Kidney glomerular epithelial cell (primary cell): ENCODE measurements at regions not wholly inside any gene's neighbourhood (a gene's known extent, or its start where the extent isn't known, plus 50 kb on each side); places are given as distances from the start of the nearest gene placed in this dataset.

Experiments used
- DNase-seq: peaks from one replicate; lab custom pipeline; 2025; lab: John Stamatoyannopoulos, UW

DNA sequence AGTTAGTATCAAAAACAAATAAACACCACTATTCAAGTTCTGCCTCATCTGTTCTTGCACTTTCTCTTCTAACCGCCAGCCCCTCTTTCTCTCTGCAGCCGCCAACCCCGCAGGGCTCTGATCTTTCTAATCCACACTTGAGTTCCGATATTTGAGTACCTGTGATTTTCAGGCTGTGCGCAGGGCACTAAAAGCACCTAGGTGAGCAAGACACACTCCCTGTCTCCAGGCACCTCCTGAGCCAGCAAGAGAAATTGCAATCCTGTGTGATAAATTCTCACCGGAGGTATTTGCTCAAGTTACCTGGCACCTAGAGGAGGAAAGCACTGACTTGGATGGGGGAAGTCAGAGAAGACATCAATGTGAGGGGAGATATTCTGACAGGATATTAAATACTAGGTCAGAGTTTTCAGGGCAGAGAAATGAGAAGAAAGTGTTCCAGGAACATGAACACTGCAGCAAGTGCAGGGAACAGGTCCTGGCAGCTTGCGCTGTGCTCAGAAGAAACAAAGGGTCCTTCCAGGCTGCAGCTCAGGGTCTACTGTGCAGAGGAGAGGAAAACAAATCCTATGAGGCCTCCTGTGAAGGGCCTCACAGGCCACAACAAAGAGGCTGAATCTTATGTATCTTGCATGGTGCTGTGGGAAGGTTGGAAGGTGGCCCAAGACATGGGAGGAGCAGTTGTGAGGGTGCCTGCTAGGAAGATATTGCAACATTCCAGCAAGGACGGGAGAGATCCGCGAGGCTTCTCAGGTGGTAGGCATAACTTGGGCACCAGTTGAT, 568.7 kb upstream of the MGMT start:
- no peak for DNase-seq

- no peak for DNase-seq
Observed at GRCh38 chr10:128898916-128899195, 568.2 kb upstream of the MGMT start.

DNA sequence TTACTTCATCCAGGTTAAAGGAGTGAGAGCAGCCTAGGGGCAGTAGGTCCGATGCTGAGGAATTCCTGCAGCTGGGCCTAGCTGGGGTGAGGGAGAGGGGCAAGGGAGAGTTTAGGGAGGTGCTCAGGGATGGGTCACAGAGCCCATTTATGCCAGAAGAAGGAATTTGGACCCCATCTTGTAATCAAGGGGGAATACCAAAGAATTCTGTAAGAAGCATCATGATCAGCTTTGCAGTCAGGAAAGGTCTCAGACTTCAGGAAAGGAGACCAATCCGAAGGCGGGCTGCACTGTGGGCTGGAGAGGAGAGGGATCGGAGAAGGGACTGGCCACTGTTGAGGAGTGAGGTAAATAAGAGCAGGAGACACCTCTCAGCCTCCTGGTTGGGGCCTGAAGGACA, 566.6 kb upstream of the MGMT start:
- DNase-seq: no peak

- DNase-seq: no peak
Observed at GRCh38 chr10:128901236-128901635, 565.8 kb upstream of the MGMT start.

GRCh38 chr10:128902031-128902710, 564.9 kb upstream of the MGMT start:
- no peak for DNase-seq

GRCh38 chr10:128907155-128907941, 559.7 kb upstream of the MGMT start:
- DNase-seq: no peak

GRCh38 chr10:128908099-128908498, 558.9 kb upstream of the MGMT start:
- no peak for DNase-seq

GRCh38 chr10:128908499-128908898, 558.5 kb upstream of the MGMT start:
- no peak for DNase-seq

- DNase-seq: no peak
Observed at GRCh38 chr10:128912568-128913311, 554.3 kb upstream of the MGMT start.

DNA sequence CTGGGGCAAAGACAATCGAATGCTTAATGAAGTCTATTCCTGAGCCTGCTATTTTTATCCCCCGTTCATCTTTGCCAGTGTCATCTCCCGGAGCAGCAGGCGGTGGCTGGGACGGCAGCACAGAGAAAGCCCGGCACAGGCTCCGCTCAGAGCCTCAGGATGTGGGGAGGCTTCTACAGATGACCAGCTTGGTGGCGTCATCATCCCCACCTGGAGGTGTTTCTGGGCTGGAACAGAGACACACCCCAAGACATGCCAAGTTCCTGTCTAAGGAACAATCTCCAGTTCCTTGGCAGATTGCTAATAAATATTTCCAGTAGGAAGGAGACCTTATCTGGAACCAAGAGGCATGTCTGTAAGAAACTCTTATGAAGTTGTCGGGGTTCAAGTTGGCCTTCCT, 552.4 kb upstream of the MGMT start:
- DNase-seq: no peak

GRCh38 chr10:128915630-128916029, 551.4 kb upstream of the MGMT start:
- no peak for DNase-seq

GRCh38 chr10:128916383-128916782, 550.7 kb upstream of the MGMT start:
- DNase-seq: no peak

- DNase-seq: no peak
Observed at GRCh38 chr10:128921389-128922022, 545.5 kb upstream of the MGMT start.

GRCh38 chr10:128922172-128922571, 544.9 kb upstream of the MGMT start:
- DNase-seq: no peak

GRCh38 chr10:128922619-128923196, 544.3 kb upstream of the MGMT start:
- no peak for DNase-seq

DNA sequence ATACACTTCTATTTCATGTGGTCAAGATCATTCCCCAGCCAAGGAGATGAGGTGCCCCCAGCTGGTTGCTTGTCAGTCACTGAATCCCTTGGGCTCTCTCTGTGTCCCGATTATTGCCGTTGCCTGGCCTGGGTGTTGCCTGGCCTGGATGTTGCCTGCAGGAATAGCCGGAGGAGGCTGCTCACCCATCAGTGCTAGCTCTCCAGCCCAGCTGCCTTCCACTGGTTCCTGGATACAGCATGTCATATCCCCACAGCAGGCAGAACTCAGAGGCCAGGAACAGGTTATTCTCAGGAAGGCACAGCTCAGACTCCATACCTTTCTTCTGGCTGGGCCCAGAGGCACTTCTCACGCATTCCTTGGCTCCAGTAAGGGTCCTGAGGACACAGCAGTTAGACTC, 542.1 kb upstream of the MGMT start:
- DNase-seq: no peak

GRCh38 chr10:128926711-128927110, 540.3 kb upstream of the MGMT start:
- DNase-seq: no peak

- no peak for DNase-seq
Observed at GRCh38 chr10:128927497-128928161, 539.4 kb upstream of the MGMT start.

- DNase-seq: no peak
Observed at GRCh38 chr10:128928231-128928836, 538.7 kb upstream of the MGMT start.

DNA sequence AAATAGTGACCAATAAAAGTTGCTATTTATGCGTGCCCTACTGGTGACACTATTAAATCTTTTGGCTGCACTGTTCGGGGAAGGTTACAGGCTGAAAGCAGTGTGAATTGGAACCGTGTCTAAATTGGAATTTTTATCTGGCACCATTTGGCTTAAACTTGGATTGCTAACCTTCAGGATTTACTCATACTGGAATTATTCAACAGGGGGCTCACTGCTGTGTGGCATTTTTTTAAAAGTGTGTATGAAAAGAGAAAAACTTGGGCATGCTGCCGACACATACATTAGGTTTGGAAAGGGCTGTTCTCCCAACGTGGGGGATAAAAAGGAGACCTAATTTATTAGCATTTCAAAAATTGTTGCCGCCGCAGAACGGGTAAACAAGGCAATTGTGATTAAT, 537.9 kb upstream of the MGMT start:
- no peak for DNase-seq

GRCh38 chr10:128929767-128930166, 537.3 kb upstream of the MGMT start:
- DNase-seq: no peak
